HG03175 (cell line): ENCODE measurements at regions not wholly inside any gene's neighbourhood (a gene's known extent, or its start where the extent isn't known, plus 50 kb on each side); places are given as distances from the start of the nearest gene placed in this dataset.
"Not testable (repeated sequence)": the region's sequence is repeated elsewhere in the genome, so short reads cannot be mapped to it uniquely, and the experiment has no call there.

Experiments used
- ATAC-seq: cut with Tn5 transposase; IDR thresholded peaks from one replicate; pipeline ENCODE4 v1.9.1; 2021; ENCODE audit warnings: mild to moderate bottlenecking, moderate library complexity; ENCODE audit not compliant: unreplicated experiment

GRCh38 chr12:47491516-47492305 lies 214.1 kb downstream of the RPAP3 start:
- ATAC-seq: no peak

GRCh38 chr12:47488888-47489287 lies 216.9 kb downstream of the RPAP3 start:
- ATAC-seq: no peak

GRCh38 chr12:47481041-47481440 lies 224.8 kb downstream of the RPAP3 start:
- no peak for ATAC-seq

- no peak for ATAC-seq
Observed at GRCh38 chr12:47478426-47478825, 227.4 kb downstream of the RPAP3 start.

GRCh38 chr12:47473091-47473490 lies 232.7 kb downstream of the RPAP3 start:
- ATAC-seq: no peak

GRCh38 chr12:47470349-47470748 lies 235.5 kb downstream of the RPAP3 start:
- not testable (repeated sequence) for ATAC-seq

GRCh38 chr12:47463918-47464317 lies 241.9 kb downstream of the RPAP3 start:
- not testable (repeated sequence) for ATAC-seq

- no peak for ATAC-seq
Observed at GRCh38 chr12:47458279-47458678, 247.6 kb downstream of the RPAP3 start.

- ATAC-seq: no peak
Observed at GRCh38 chr12:47449797-47450196, 256.0 kb downstream of the RPAP3 start.

GRCh38 chr12:47442310-47442709 lies 263.5 kb downstream of the RPAP3 start:
- ATAC-seq: no peak

- ATAC-seq: no peak
Observed at GRCh38 chr12:47441490-47441889, 264.3 kb downstream of the RPAP3 start.

GRCh38 chr12:47438175-47438574 lies 267.7 kb downstream of the RPAP3 start:
- no peak for ATAC-seq

- ATAC-seq: no peak
Observed at GRCh38 chr12:47437570-47437969, 268.3 kb downstream of the RPAP3 start.

- ATAC-seq: no peak
Observed at GRCh38 chr12:47433876-47434275, 272.0 kb downstream of the RPAP3 start.

- ATAC-seq: not testable (repeated sequence)
Observed at GRCh38 chr12:47426678-47427309, 279.0 kb downstream of the RPAP3 start.

DNA sequence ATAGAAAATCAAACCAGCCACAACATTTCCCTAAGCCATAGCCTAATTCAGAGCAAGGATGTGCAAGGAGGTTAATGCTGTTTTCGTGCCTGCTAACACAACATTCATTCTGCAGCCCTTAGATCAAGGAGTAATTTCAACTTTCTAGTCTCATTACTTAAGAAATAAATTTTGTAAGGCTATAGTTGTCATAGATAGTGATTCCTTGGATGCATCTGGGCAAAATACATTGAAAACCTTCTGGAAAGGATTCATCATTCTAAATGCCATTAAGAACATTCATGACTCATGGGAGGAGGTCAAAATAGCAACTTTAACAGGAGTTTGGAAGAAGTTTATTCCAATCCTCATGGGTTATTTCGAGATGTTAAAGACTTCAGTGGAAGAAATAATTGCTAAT lies 283.2 kb downstream of the RPAP3 start:
- no peak for ATAC-seq

DNA sequence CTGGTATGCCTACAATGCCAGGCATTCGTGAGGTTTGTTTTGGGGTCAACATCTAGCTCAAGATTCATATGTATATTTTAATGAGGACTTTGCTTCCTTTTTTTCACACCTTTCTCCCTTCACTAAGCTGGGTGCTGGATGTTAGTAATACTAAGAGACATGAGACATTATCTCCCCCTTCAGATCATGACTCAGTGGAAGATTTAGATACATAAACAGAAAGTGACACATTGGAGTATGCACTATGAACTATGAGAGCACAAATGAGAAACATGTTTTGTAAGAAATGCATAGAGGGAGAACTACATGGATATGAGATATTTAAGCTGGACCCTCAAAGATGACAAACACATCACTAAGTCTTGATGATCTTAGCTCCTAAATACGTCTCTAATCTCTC lies 286.3 kb downstream of the RPAP3 start:
- no peak for ATAC-seq

DNA sequence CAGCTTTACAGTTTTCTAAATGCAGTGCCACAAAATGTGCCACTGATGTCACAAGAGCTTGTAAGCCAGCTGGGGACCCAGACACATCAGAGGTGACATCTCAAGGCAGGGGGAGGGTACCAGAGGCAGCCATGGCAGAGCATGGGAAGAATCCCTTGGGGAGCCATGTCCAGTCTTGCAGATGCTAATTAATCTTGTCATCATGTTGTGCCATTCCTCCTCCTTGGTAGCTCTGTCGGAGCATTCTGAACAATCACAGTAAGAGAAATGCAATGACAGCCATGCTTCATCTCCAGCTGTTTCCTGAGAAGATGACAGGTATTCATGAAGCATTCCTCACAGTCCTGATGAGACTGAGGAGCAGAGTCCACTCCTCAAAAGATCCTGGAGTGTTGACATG lies 287.9 kb downstream of the RPAP3 start:
- no peak for ATAC-seq

DNA sequence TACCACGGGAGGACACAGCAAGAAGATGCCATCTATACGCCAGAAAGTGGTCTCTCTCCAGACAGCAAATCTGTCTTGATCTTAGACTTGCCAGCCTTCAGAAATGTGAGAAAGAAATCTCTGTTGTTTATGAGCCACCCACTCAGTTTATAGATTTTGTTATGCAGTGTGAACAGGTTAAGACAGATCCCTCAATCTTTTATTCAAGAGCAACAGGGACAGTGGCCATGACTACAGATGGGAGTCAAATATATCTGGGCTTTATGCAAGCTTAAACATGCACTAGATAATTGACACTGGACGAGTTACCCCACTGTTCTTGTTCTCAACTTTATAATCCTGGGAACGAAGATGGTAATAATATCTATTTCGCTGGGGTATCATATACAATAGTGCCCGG lies 288.7 kb downstream of the RPAP3 start:
- ATAC-seq: no peak

GRCh38 chr12:47415054-47415453 lies 290.8 kb downstream of the RPAP3 start:
- ATAC-seq: no peak

- peak; percentile 67 for ATAC-seq
Observed at GRCh38 chr12:47414511-47414910, 291.3 kb downstream of the RPAP3 start.

DNA sequence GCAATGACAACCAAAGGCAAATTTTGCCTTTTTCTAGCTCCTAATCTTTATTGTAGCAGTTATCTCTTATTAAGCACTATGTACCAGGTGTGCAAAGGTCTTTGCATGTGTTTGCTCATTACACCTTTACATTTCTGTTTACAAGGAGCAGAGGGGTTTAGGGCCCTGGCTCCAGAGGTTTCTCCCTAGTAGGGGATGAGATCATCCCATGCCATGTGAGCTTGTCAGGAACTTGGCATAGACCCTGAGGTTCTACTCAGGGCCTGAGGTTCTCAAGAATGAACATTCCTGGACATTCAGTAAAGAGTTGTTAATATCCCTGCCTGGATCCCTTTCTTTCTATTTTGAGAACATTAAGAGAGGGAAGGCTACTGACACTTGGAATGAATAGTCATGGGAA lies 292.0 kb downstream of the RPAP3 start:
- ATAC-seq: no peak
